HG02588 (cell line): ENCODE measurements at regions not wholly inside any gene's neighbourhood (a gene's known extent, or its start where the extent isn't known, plus 50 kb on each side); places are given as distances from the start of the nearest gene placed in this dataset.

Experiments
- ATAC-seq: cut with Tn5 transposase; IDR thresholded peaks from one replicate; pipeline ENCODE4 v1.9.1; 2021; ENCODE audit warnings: mild to moderate bottlenecking, moderate library complexity; ENCODE audit not compliant: unreplicated experiment

GRCh38 chr3:189103208-189103607 is 68.6 kb upstream of the TPRG1 start:
- ATAC-seq = no peak

DNA sequence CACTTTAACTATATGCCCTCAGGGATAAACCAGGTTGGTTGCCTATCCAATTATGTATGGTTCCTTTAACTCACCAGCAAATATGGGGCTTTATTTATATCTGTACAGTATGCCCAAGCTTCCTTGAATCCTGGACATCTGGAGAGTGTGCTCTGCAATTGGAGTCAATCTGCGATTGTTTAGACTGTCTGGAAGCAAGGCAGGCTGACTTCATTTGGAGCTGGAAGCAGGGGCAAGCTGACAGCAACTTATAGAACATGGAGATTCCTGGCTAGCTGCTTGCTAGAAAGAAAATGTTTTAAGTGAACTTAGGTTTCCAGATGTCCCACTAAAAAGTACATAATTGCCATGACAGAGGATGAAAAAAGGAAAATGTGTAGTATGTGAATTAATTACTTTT is 63.7 kb upstream of the TPRG1 start:
- no peak for ATAC-seq

GRCh38 chr3:189108735-189109134 is 63.0 kb upstream of the TPRG1 start:
- no peak for ATAC-seq

DNA sequence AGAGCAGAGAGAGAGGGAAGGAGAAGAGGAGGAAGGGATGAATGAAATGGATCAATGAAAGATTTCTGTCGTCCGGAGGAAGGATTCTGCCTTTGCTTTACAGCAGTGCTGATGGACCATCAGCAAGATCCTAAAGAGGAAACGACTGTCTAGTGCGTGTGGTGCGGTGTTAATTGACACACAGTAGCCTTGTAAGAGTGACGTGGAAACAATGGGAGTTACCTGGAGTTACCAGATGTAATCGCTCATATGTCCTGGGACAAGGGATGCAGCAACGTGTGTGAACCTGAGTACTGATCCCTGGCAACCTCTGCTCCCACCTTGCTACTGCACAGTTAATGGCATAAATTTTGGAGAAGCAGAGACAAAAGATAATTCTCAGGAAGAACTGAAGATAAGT is 62.6 kb upstream of the TPRG1 start:
- ATAC-seq = no peak

DNA sequence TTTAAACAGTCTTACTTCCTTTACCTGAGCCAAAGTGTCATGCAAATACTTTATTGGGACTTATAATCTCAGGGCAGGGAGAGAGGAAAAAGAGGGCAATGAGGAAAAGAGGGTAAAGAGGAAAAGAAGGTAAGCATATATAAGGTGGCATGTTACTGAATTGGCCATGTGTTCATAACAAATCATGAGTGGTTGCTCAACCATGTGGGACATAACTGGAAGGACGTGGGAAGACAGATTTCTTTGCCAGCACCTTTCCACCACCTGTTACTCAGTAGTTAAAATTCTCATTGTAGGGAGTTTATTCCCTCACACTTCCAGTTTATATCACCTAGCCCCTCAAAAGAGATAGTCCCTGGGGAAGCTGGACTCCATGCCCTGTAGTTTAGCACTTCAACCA is 54.7 kb upstream of the TPRG1 start:
- no peak for ATAC-seq

GRCh38 chr3:189118896-189119295 is 52.9 kb upstream of the TPRG1 start:
- ATAC-seq = no peak

- ATAC-seq = no peak
Measured at GRCh38 chr3:189119950-189120349, 51.8 kb upstream of the TPRG1 start.

DNA sequence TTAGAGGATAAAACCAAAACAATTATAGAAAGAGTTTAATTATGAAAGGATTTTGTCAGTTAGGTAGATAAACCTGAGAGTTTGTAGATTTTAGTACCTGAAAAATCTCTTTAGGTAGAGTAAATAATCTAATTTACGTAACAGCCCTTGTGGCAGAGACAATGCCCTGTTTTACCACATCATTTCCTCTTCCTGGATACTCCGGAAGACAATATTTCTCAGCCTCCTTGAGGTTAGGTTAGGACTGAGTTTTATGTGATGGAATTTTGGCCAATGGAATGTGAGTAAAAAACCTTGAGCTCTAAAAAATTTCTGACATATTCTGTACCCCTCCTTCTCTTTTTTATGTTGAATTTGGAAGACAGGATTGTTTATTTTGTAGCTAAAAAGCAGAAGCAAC is 50.7 kb upstream of the TPRG1 start:
- no peak for ATAC-seq
